ENCODE measurements at regions not wholly inside any gene's neighbourhood (a gene's known extent, or its start where the extent isn't known, plus 50 kb on each side); places are given as distances from the start of the nearest gene placed in this dataset.
A peak's percentile ranks its signal among the peaks of the same experiment; 100 is the strongest.
"Not testable (repeated sequence)": the region's sequence is repeated elsewhere in the genome, so short reads cannot be mapped to it uniquely, and the experiment has no call there.

- DNase-seq (ENCODE audit: low read depth) = no peak
- in situ Hi-C loops (cut with HindIII; ENCODE audit: low pct_unique_long_range_greater_than_20kb, low sequenced_read_pairs) = no loop called here
Observed at GRCh38 chr1:47582891-47583608, 145.2 kb downstream of the FOXD2 start.

- no peak for DNase-seq (ENCODE audit: low read depth)
- in situ Hi-C loops (cut with HindIII; ENCODE audit: low pct_unique_long_range_greater_than_20kb, low sequenced_read_pairs) = no loop called here
Observed at GRCh38 chr1:47584249-47584648, 146.4 kb downstream of the FOXD2 start.

GRCh38 chr1:47585141-47585902 lies 147.5 kb downstream of the FOXD2 start:
- no peak for DNase-seq (ENCODE audit: low read depth)
- in situ Hi-C loops (cut with HindIII; ENCODE audit: low pct_unique_long_range_greater_than_20kb, low sequenced_read_pairs) = no loop called here

- in situ Hi-C loops (cut with HindIII; ENCODE audit: low pct_unique_long_range_greater_than_20kb, low sequenced_read_pairs) = no loop called here
- DNase-seq (ENCODE audit: low read depth) = peak; percentile 45
Observed at GRCh38 chr1:47587891-47588582, 150.2 kb downstream of the FOXD2 start.

GRCh38 chr1:47590523-47591225 lies 152.8 kb downstream of the FOXD2 start:
- no peak for DNase-seq (ENCODE audit: low read depth)
- in situ Hi-C loops (cut with HindIII; ENCODE audit: low pct_unique_long_range_greater_than_20kb, low sequenced_read_pairs) = no loop called here

- in situ Hi-C loops (cut with HindIII; ENCODE audit: low pct_unique_long_range_greater_than_20kb, low sequenced_read_pairs) = no loop called here
- no peak for DNase-seq (ENCODE audit: low read depth)
Observed at GRCh38 chr1:47591801-47592200, 154.0 kb downstream of the FOXD2 start.

- DNase-seq (ENCODE audit: low read depth) = no peak
- in situ Hi-C loops (cut with HindIII; ENCODE audit: low pct_unique_long_range_greater_than_20kb, low sequenced_read_pairs) = no loop called here
Observed at GRCh38 chr1:47592296-47593012, 154.6 kb downstream of the FOXD2 start.

GRCh38 chr1:47593013-47593568 lies 155.2 kb downstream of the FOXD2 start:
- in situ Hi-C loops (cut with HindIII; ENCODE audit: low pct_unique_long_range_greater_than_20kb, low sequenced_read_pairs) = no loop called here
- DNase-seq (ENCODE audit: low read depth) = no peak

GRCh38 chr1:47593598-47594285 lies 155.9 kb downstream of the FOXD2 start:
- DNase-seq (ENCODE audit: low read depth) = no peak
- in situ Hi-C loops (cut with HindIII; ENCODE audit: low pct_unique_long_range_greater_than_20kb, low sequenced_read_pairs) = no loop called here

GRCh38 chr1:47594627-47595026 lies 156.8 kb downstream of the FOXD2 start:
- in situ Hi-C loops (cut with HindIII; ENCODE audit: low pct_unique_long_range_greater_than_20kb, low sequenced_read_pairs) = no loop called here
- no peak for DNase-seq (ENCODE audit: low read depth)

- DNase-seq (ENCODE audit: low read depth) = no peak
Observed at GRCh38 chr1:47596328-47596727, 158.5 kb downstream of the FOXD2 start.

GRCh38 chr1:47598357-47598756 lies 160.5 kb downstream of the FOXD2 start:
- DNase-seq (ENCODE audit: low read depth) = no peak
- in situ Hi-C loops (cut with HindIII; ENCODE audit: low pct_unique_long_range_greater_than_20kb, low sequenced_read_pairs) = no loop called here

More at GRCh38 chr1:47596328-47596727, 158.5 kb downstream of the FOXD2 start:
- in situ Hi-C loops (cut with HindIII; ENCODE audit: low pct_unique_long_range_greater_than_20kb, low sequenced_read_pairs) = no loop called here

GRCh38 chr1:47599777-47600176 lies 161.9 kb downstream of the FOXD2 start:
- in situ Hi-C loops (cut with HindIII; ENCODE audit: low pct_unique_long_range_greater_than_20kb, low sequenced_read_pairs) = no loop called here
- no peak for DNase-seq (ENCODE audit: low read depth)

GRCh38 chr1:47602491-47602890 lies 164.6 kb downstream of the FOXD2 start:
- in situ Hi-C loops (cut with HindIII; ENCODE audit: low pct_unique_long_range_greater_than_20kb, low sequenced_read_pairs); DNase-seq (ENCODE audit: low read depth): not testable (repeated sequence)

GRCh38 chr1:47604869-47605268 lies 167.0 kb downstream of the FOXD2 start:
- DNase-seq (ENCODE audit: low read depth); in situ Hi-C loops (cut with HindIII; ENCODE audit: low pct_unique_long_range_greater_than_20kb, low sequenced_read_pairs): not testable (repeated sequence)

GRCh38 chr1:47608296-47608875 lies 170.5 kb downstream of the FOXD2 start:
- in situ Hi-C loops (cut with HindIII; ENCODE audit: low pct_unique_long_range_greater_than_20kb, low sequenced_read_pairs) = no loop called here
- no peak for DNase-seq (ENCODE audit: low read depth)

- in situ Hi-C loops (cut with HindIII; ENCODE audit: low pct_unique_long_range_greater_than_20kb, low sequenced_read_pairs) = no loop called here
- DNase-seq (ENCODE audit: low read depth) = no peak
Observed at GRCh38 chr1:47611992-47612391, 174.1 kb downstream of the FOXD2 start.
